ENCODE measurements at regions not wholly inside any gene's neighbourhood (a gene's known extent, or its start where the extent isn't known, plus 50 kb on each side); places are given as distances from the start of the nearest gene placed in this dataset.
"Not testable (repeated sequence)": the region's sequence is repeated elsewhere in the genome, so short reads cannot be mapped to it uniquely, and the experiment has no call there.

DNA sequence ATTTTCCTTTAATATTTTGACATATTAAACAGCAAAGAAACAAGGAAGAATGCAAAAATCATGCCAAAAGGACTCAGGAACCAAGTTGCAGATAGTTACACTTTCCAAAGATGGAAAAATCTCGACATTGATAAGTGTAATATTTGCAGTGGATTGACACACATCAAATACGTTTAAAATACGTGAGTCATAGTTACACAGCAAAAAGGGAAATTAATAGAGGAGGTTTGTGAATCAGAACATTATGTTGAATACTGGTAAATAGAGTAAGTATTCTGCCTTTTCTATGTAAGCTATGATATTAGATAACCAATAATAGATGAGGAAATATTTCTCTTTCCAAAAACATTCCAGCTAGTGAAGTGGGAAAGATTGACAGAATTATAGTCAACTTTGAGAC is 1761.3 kb upstream of the IGFBP7 start:
- no peak for DNase-seq (ENCODE audit: low spot score)

DNA sequence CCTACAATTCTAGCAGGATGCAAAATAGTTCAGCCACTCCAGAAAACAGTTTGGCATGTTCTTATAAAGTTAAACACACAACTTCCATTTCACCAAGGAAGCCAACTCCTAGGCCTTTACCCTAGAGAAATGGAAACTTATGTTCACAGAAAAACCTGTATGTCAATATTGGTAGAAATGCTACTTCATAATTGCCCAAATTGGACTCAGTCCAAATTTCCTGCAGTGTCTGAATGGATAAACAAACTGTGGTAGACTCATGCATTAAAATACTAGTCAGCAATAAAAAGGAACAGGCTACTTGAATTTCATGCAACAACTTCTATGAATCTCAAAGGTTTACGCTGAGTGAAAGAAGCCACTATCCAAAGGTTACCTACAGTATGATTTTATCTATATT is 1738.8 kb upstream of the IGFBP7 start:
- DNase-seq (ENCODE audit: low spot score) = no peak

DNA sequence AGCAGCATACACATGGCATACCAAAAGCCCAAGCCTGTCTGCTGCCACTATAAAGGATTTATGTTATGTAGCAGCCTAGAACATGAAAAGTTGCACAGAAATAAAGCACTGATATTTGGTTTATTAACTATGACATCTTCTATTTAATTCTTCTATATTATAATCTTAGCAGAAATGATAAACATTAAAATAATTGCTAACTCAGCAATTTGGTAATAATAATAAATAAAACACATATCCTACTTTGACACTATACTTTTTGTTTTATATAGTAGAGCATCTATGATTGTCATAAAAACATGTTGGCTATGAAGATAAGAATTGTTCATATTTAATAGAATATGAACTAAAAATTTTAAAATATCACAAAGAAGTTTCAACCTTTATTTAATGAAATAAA is 1733.3 kb upstream of the IGFBP7 start:
- DNase-seq (ENCODE audit: low spot score) = no peak

DNA sequence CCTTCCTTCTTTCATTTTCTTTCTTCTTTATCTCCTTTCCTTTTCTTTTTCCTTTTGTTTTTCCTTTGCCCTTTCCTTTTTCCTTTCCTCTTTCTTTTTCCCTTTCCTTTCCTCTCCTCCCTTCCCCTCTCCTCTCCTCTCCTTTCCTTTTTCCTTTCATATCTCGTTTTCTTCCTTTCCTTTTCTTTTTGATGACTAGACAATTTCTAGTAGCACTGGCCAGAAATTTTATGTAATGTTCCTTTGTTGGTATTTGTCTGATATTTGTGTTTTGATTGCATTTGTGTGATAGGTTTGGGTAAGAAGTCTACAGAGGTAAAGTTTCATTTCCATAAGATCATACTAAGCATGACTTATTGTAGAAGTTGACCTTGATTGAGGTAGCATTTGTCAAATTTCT is 1722.9 kb upstream of the IGFBP7 start:
- no peak for DNase-seq (ENCODE audit: low spot score)

DNA sequence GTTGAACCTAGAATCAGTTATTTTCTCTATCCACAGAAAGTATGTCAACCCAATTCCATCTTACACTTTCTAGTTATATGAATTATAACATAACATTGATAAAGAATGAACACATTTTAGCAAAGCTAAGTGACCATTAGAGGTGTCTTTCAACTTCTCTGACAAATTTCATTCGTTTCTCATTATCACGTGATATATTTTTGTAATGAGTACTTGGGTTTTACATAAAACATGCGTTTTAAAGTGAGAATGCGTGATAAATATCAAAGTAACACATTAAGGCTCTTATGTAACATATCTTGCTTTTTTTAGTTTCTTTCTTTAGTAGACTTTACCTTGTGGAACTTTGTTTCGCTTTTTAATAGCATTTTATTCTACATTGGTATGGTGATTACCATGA is 1715.1 kb upstream of the IGFBP7 start:
- DNase-seq (ENCODE audit: low spot score) = no peak

DNA sequence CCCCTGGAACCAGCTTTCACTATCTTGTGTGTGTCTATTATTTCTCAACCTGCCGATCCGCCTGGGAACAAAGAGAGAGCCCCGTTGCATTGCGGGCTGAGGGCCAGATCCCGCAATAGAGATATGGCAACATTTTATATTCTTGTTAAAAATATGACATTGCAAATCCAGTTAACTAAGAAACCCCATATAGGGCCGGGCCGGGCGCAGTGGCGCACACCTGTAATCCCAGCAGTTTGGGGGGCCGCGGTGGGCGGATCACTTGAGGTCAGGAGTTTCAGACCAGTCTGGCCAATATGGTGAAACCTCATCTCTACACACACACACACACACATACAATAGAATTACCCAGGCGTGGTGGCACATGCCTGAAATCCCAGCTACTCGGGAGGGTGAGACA is 1708.4 kb upstream of the IGFBP7 start:
- DNase-seq (ENCODE audit: low spot score) = not testable (repeated sequence)

DNA sequence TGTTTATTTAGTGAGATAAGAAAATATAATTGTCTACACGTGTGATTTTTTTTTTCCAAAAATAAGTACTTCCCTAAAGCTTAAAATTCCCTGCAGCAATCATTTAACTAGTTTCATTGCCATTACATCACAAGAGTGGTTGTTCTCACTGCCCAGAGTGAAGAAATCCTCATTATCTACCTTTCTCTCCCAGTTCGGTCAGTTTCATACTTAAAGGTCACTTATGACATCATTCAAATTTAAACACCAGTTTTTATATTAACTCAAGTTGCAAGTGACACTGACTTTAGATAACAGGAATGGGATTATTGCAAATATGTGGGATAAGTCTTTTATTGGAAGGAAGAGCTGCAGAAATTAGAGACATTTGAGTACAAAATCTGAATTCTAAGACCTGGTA is 1699.8 kb upstream of the IGFBP7 start:
- DNase-seq (ENCODE audit: low spot score) = no peak

DNA sequence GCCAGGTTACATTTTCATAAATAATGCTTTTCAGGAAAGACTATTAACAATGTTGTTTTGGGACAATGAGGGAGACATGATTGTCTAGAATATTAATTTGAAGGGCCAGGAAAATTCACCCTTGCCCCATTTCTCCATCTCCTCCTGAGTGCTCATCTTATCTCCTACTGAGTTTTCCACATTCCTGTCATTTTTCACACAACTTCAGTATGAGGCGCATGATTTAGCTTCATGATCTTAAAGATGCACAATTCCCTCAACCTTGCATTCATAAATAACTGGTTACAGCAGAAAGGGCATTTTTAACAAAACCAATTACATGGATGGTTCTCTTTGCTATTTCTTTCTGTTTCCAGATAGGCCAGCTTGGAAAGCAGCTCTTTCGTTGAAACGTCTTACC is 1699.2 kb upstream of the IGFBP7 start:
- no peak for DNase-seq (ENCODE audit: low spot score)

DNA sequence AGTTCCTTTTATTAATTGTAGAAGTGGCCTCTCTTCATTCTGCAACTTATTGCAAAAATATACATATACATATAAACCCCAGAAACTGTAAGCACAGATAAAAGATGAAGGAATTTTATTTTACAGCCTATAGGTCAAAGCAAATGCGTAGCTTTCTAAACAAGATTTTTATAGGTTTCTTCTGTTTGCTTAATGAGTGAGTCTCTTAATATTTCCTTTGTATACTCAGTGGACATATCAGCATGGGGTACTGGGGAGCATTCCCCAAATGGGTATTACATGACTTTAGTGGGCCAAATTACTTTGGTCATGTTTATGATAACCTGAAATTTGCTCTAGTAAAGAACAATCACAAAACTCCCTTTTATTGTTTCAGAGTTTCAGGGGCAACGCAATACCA is 1698.6 kb upstream of the IGFBP7 start:
- no peak for DNase-seq (ENCODE audit: low spot score)

DNA sequence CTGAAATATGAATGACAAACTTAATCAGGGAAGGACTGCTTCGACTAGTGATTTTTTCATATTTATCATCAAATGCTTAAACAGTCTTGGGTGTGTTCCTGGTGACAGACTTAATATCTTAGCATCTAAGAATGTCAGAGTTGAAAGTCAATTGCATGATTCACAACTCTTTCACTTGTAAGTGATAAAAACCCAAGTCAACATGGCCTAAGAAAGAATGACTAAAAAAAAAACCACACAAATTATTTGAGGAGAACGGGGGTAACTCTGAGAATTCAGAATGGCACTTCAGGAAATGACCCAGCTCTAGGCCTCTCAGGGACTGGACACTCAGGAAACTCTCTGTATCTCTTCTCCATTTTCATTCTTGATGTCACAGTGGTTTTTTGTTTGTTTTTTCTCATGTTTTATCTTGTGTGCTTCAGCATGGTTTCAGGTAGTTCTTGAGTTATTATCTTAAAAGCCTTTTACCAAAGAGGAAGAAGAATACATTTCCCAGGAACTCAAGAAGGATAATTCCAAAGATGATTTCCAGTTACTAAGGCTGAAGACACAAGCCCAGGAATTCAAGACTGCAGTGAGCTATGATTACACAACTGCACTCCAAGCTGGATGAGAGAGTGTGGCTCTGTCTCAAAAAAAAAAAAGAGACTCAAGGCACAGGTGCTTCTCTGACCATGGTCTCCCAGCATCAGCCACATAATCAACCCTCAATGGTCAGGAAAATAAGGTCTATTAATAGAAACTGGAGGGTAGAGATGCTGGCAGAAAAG is 1697.8 kb upstream of the IGFBP7 start:
- no peak for DNase-seq (ENCODE audit: low spot score)

DNA sequence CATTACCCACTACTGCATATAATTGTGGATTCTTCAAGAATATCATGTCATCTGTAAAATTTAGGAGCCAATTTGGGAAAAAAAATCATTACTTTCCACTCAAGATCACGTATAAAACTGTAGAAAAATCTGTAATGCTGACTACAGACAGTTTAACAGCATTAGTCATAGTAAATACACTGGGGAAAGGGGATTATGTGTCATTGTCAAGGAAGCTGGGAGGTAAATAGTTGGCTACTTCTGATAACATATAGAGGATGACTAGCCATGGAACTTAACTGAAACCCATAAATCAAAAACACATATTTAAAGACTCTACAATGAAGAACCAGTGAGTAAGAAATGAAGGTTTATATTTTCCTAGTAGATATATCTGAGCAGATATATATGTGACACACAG is 1666.4 kb upstream of the IGFBP7 start:
- no peak for DNase-seq (ENCODE audit: low spot score)

DNA sequence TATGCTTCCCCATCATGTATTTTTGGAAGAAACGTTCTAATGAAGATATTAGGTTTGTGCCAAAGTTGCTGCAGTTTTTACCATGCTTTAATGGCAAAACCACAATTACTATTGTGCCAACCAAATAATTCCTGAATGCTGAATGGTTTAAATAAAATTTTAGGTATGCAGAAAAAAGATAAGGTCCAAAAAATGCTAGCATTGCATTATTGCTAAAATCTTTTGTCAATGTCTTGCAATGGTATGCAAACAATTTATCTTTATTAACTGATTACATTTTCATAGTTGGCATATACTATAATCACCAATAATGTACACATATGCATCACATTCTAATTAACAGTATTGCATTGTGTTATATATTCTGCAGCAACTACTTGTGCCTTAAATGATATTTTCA is 1657.4 kb upstream of the IGFBP7 start:
- DNase-seq (ENCODE audit: low spot score) = no peak

DNA sequence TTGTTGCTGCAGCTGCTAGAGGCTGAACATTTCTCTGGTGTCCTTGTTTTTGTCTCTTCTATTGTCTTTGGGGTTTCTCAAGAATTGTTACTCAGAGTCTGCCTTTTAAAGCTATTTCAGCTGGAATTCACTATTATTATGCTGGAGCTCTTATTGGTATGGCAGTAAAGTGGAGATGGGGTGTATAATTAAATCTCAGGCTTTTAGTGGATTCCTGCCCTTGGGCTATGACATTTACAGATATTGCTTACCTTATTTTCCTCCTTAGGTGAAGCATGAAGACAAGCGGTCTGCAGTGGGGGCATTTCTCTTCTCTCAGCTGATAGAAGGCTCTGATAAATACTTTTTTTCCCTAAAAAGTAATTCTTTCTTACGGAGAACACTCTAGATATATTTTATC is 1656.6 kb upstream of the IGFBP7 start:
- no peak for DNase-seq (ENCODE audit: low spot score)

DNA sequence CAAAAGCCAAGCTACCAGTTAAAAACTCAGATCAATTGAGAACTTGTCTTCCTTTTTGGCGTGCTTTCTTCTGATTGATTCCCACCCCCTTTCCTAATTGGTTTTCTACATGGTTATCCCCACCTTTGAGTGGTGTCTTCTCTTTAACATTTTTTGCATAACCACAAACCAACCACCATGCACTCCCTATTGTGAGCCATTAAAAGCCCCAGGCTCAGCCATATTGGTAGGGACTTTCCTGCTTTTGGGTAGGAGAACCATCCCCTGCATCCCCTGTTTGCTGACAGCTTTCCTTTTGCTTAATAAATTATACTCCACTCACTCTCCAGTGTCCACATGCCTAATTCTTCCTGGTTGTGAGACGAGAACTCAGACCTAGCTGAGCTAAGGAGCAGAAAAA is 1651.4 kb upstream of the IGFBP7 start:
- DNase-seq (ENCODE audit: low spot score) = no peak

DNA sequence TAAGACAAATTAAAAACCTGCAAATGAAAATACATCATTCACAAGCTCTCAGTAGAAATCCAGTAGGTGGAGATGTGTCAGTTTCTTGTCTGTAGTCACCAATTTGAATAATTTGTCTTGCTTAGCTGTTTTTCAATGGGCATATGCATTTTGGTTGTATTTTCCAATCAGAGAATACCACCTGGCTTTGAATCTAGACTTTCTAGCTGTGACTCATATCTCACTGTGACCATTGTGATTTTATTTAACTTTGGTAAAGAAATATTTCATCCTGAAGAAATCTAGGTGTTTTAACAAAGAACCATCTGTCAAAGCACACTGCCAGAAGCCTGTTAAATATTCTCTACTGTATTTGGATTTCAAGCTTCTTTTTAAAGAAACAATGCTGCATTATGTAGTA is 1650.6 kb upstream of the IGFBP7 start:
- no peak for DNase-seq (ENCODE audit: low spot score)

DNA sequence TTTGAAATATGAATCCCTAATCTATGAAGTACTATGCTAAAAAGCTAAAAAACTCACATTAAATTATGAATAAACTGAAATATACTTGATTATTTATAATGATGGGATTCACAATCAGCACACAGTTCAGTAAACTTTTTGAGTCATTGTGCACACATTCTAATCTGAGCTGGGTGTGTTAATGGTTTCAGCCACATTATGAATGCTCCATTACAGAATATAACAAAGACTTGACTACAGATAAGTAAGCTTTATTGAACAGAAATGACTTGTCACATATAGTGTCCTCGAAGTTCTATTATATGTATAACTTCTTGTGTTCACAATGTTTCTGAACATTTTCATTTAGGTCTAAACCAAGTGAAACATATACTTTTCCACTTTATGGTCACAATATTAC is 1649.9 kb upstream of the IGFBP7 start:
- no peak for DNase-seq (ENCODE audit: low spot score)

DNA sequence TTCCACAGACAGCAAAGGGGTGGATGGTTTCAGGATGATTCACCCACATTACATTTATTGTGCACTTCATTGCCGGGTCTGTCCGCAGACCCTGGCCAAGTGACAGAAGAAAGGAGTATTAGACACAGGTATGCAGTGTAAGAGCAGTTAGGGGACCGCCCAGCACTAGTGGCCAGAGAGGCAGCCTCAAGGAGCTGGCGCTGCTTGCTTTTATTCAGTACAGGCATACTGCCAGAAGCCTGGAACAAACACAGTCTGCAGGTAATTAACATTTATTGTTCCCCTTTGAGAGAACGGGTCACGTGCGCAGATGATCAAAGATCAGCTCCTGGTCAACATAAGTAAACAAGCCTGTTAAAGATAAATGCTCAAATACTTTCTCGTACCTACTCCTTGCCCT is 1639.0 kb upstream of the IGFBP7 start:
- no peak for DNase-seq (ENCODE audit: low spot score)

DNA sequence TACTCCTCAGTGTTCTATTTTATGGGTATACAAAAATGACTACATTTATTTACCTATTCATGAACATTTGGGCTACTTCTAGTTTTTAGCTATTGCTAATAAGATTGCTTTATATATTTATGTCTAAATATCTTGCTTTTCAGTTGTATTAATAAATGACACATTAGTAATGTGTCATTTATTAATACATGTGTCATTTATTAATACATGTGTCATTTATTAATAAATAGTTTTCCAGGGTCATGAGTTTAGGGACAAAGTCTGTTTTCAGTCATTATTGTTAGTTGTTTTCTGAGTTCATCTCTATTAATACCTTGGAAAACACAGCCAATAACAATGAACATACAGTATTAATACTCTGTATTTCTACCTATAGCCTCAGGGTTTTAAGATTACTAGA is 1630.7 kb upstream of the IGFBP7 start:
- no peak for DNase-seq (ENCODE audit: low spot score)

DNA sequence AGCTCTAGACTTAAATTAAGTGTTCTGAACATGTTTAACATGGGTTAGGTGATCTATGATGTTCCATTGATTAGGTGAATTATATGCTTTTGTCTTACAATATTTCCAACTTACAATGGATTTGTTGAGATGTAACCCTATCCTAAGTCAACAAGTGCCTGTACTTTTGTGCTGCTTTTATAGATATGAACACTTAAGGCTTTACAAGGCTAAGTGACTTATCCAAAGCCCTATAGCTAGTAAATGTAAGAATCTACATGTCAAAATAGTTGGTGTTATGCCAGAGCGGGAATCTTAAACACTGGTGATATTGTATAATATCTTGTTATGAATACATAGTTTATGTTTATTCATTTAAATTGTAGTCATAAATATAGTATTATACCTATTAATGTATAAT is 1629.1 kb upstream of the IGFBP7 start:
- no peak for DNase-seq (ENCODE audit: low spot score)

DNA sequence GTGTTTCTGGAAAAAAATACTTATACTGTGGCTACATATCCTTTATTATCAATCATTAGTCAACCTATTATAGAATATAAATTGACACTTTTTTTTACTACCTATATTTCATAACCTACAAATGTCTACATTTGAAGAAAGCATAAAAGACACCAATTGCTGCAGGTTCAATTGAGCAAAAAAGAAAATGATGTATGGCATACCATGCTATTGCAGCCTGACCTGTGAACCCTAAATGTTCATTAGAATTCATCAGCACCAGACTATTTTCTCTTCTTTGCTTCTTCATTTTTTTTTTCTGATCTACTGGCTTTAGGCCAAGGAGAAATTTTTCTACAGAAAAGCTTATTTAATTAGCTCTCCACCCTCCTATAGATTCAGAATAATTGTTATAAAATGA is 1628.2 kb upstream of the IGFBP7 start:
- no peak for DNase-seq (ENCODE audit: low spot score)

DNA sequence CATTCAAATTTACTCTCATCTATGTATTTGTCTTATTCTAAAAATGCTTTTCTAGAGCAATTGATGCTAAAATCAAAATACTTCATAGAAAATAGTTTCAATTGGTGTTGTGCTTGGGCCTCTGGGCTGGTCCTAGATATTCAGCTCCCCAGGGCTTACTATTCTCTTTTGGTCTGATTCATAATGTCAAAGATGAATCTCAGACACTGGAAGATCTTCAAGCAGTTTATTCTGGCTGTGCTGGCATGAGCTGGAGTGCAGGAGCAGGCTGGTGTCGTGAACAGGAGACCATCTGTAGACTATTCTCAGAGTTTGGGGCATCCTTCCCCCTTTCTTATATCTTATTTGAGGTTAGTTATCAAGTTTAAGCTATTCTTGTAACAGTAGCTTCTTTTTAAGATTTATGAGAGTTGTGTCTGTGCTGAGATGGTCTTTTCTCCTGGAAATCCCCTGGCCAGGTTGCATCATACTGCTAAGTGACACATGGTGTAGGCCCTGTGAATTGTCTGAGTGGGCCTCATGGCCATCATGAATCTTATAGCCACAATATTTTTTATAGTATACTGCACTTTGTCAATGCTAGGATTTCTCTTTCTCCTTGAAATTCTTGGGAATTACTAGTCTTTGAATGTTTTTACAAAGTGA is 1624.0 kb upstream of the IGFBP7 start:
- no peak for DNase-seq (ENCODE audit: low spot score)

DNA sequence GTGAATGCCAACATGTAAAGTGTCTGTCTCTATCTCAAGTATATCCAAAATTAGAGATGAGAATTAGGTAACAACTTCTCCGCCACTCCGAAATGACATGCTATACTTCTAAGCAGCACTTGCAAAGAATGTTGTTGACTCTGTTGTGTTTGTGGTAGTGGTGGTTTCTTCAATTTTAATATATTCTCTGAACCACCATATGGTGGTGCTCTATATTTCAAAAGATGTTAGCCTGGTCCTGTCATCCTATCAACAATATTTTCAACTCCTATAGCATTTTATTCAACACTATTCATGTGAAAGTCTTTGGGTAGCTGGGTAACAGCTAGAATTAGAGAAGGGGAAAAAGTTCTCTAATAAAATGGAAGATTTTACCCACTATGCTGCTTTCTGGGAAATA is 1622.8 kb upstream of the IGFBP7 start:
- DNase-seq (ENCODE audit: low spot score) = no peak

DNA sequence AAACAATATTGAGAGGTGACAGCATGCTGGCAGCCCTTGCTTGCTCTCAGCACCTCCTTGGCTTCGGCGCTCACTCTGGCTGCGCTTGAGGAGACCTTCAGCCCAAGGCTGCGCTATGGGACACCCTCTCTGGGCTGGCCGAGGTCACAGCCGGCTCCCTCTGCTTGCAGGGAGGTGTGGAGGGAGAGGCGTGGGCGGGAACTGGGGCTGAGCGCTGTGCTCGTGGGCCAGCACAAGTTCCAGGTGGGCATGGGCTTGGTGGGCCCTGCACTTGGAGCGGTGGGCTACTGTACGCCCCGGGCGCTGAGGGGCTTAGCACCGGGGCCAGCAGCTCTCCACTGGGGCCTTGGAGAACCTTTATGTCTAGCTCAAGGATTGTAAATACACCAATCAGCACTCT is 1613.8 kb upstream of the IGFBP7 start:
- DNase-seq (ENCODE audit: low spot score) = no peak

DNA sequence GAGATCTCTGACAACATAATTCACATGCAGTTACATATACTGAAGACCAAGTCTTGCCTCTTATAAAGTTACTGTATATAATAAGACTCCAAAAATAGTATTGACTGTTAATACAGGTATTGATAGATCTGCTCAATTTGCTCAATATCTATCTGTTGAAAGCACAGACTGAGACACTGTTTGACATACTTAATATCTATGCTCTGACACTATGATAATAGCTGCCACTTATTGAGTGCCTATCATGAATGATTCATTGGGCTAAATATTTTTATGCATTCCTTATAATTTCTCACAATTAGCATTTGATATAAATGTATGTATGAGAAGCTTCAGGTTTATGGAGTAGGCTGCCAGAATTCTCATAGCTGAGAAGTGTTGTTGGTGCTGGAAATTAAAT is 1600.9 kb upstream of the IGFBP7 start:
- no peak for DNase-seq (ENCODE audit: low spot score)

Measured in iPS-NIHi11 (cell line).